SK-N-SH treated with all-trans-retinoic acid at 6 μM for 48 hours (cell line): ENCODE measurements at regions not wholly inside any gene's neighbourhood (a gene's known extent, or its start where the extent isn't known, plus 50 kb on each side); places are given as distances from the start of the nearest gene placed in this dataset.

ENCODE experiments used
- ATAC-seq: fragments of 200-7000 bp; cut with Tn5 transposase; 3 replicates; pipeline ENCODE4 v1.9.1; 2020; ENCODE audit warnings: mild to moderate bottlenecking, moderate library complexity
- BACH2 ChIP-seq: fragments of 250-450 bp; sonication (Bioruptor Pico); IDR thresholded peaks from 2 replicates; pipeline ENCODE4 v1.9.0; 2021; ENCODE audit warnings: mild to moderate bottlenecking, borderline replicate concordance
- CSDC2 ChIP-seq: fragments of 250-450 bp; sonication (Bioruptor Pico); IDR thresholded peaks from 2 replicates; pipeline ENCODE4 v1.5.0; 2020; ENCODE audit warnings: mild to moderate bottlenecking, moderate library complexity
- ESRRG ChIP-seq: fragments of 250-450 bp; sonication (Bioruptor Pico); IDR thresholded peaks from 2 replicates; pipeline ENCODE4 v1.6.1; 2021; ENCODE audit warnings: mild to moderate bottlenecking
- GLIS3 ChIP-seq: fragments of 250-450 bp; sonication (Bioruptor Pico); IDR thresholded peaks from 2 replicates; pipeline ENCODE4 v1.5.0; 2020; ENCODE audit warnings: mild to moderate bottlenecking, moderate library complexity
- OSR1 ChIP-seq: fragments of 250-450 bp; sonication (Bioruptor Pico); IDR thresholded peaks from 2 replicates; pipeline ENCODE4 v1.8.0; 2022; ENCODE audit warnings: moderate library complexity, mild to moderate bottlenecking, inconsistent platforms
- PATZ1 ChIP-seq: fragments of 250-450 bp; sonication (Bioruptor Pico); IDR thresholded peaks from 2 replicates; pipeline ENCODE4 v1.8.0; 2020; ENCODE audit warnings: mild to moderate bottlenecking, moderate library complexity, borderline replicate concordance
- RARB ChIP-seq: fragments of 250-450 bp; sonication (Bioruptor Pico); IDR thresholded peaks from 2 replicates; pipeline ENCODE4 v1.8.0; 2021; ENCODE audit warnings: mild to moderate bottlenecking, moderate library complexity
- TOX ChIP-seq: fragments of 250-450 bp; sonication (Bioruptor Pico); IDR thresholded peaks from 2 replicates; pipeline ENCODE4 v1.8.0; 2021; ENCODE audit warnings: mild to moderate bottlenecking, moderate library complexity, borderline replicate concordance
- ZC3H10 ChIP-seq: fragments of 250-450 bp; sonication (Bioruptor Pico); IDR thresholded peaks from 2 replicates; pipeline ENCODE4 v1.5.1; 2021; ENCODE audit warnings: mild to moderate bottlenecking, moderate library complexity
- ZFP3 ChIP-seq: fragments of 250-450 bp; sonication (Bioruptor Pico); IDR thresholded peaks from 2 replicates; pipeline ENCODE4 v1.5.0; 2020; ENCODE audit warnings: mild to moderate bottlenecking, moderate library complexity
- ZFP30 ChIP-seq: fragments of 450-650 bp; formaldehyde crosslinking; IDR thresholded peaks from 2 replicates; pipeline ENCODE4 v1.5.0; 2022; ENCODE audit warnings: mild to moderate bottlenecking, moderate library complexity
- ZNF565 ChIP-seq: fragments of 450-650 bp; formaldehyde crosslinking; conservative IDR thresholded peaks from 2 replicates; pipeline ENCODE4 v1.5.0; 2020; ENCODE audit warnings: low read depth, mild to moderate bottlenecking, moderate library complexity
- ZNF70 ChIP-seq: fragments of 450-650 bp; formaldehyde crosslinking; IDR thresholded peaks from 2 replicates; pipeline ENCODE4 v1.5.0; 2020; ENCODE audit warnings: mild to moderate bottlenecking, moderate library complexity
- ZNF8 ChIP-seq: fragments of 450-650 bp; formaldehyde crosslinking; IDR thresholded peaks from 2 replicates; pipeline ENCODE4 v1.5.0; 2020; ENCODE audit warnings: mild to moderate bottlenecking, moderate library complexity
- TF ChIP-seq, protein P1 (sequence below): fragments of 250-450 bp; sonication (Bioruptor Pico); IDR thresholded peaks from 2 replicates; pipeline ENCODE4 v1.5.1; 2020; ENCODE audit warnings: low read depth, mild to moderate bottlenecking, moderate library complexity
- TF ChIP-seq, protein P2 (sequence below): fragments of 250-450 bp; sonication (Bioruptor Pico); IDR thresholded peaks from 2 replicates; pipeline ENCODE4 v1.8.0; 2021; ENCODE audit warnings: low read depth, mild to moderate bottlenecking, moderate library complexity, borderline replicate concordance
- TF ChIP-seq, protein P3 (sequence below): fragments of 250-450 bp; sonication (Bioruptor Pico); IDR thresholded peaks from 2 replicates; pipeline ENCODE4 v1.5.1; 2021; ENCODE audit warnings: mild to moderate bottlenecking, moderate library complexity
- TF ChIP-seq, protein P4 (sequence below): fragments of 250-450 bp; sonication (Bioruptor Pico); IDR thresholded peaks from 2 replicates; pipeline ENCODE4 v1.5.0; 2020; ENCODE audit warnings: mild to moderate bottlenecking, moderate library complexity

DNA sequence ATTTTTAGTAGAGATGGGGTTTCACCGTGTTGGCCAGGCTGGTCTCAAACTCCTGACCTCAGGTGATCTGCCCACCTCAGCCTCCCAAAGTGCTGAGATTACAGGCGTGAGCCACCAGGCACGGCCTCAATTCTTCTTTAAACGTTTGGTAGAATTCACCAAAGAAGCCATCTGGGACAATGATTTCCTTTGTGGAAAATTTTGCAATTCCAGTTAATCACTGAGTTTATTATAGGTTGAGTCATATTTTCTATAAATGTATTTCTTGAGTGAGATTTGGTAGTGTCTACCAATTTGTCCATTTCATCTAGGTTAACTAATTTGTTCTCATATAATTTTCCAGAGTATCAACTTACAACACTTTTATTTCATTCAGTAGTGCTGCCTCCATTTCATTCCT lies 683.9 kb upstream of the TMEM132C start:
- TF ChIP-seq TOX (CRISPR knock-in tag) (no peak), PATZ1 (no peak), ZFP30 (CRISPR knock-in tag) (no peak)
- ATAC-seq = no peak

DNA sequence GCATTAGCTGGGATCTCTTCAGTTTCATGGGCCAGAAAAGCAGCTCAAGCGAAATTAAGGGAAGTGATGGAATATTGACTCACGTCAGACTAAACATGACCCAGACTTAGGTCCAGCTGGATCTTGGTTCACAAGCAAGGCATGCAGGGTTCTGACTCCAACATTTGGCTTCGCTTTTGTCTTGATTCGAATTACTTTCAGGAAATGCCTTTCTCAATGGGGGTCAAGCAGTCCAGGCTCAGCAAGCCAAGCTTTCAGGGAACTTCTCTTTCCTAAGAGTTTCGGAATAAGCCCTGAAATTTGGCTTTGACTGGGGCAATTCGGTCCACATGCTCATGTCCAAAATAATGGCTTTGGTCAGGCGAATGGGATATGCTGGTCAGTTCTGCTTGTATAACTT lies 678.7 kb upstream of the TMEM132C start:
- no peak for ATAC-seq
- TF ChIP-seq ZNF565 (CRISPR knock-in tag) = no peak
- TF ChIP-seq, protein P1, sequence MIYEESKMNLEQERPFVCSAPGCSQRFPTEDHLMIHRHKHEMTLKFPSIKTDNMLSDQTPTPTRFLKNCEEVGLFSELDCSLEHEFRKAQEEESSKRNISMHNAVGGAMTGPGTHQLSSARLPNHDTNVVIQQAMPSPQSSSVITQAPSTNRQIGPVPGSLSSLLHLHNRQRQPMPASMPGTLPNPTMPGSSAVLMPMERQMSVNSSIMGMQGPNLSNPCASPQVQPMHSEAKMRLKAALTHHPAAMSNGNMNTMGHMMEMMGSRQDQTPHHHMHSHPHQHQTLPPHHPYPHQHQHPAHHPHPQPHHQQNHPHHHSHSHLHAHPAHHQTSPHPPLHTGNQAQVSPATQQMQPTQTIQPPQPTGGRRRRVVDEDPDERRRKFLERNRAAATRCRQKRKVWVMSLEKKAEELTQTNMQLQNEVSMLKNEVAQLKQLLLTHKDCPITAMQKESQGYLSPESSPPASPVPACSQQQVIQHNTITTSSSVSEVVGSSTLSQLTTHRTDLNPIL (CRISPR knock-in tag) = no peak
- no peak for TF ChIP-seq OSR1 (CRISPR knock-in tag)
- TF ChIP-seq BACH2 (CRISPR knock-in tag) = no peak
- no peak for TF ChIP-seq ZFP30 (CRISPR knock-in tag)
- no peak for TF ChIP-seq PATZ1
- TF ChIP-seq ZNF70 (CRISPR knock-in tag) = no peak
- TF ChIP-seq ZFP3 (CRISPR knock-in tag) = no peak

- TF ChIP-seq ZNF8 (CRISPR knock-in tag) (no peak), BACH2 (CRISPR knock-in tag) (no peak), ZFP30 (CRISPR knock-in tag) (no peak), GLIS3 (CRISPR knock-in tag) (no peak), ESRRG (CRISPR knock-in tag) (no peak), RARB (CRISPR knock-in tag) (no peak), ZC3H10 (CRISPR knock-in tag) (no peak), CSDC2 (CRISPR knock-in tag) (no peak), ZNF565 (CRISPR knock-in tag) (no peak)
- TF ChIP-seq, protein P2, sequence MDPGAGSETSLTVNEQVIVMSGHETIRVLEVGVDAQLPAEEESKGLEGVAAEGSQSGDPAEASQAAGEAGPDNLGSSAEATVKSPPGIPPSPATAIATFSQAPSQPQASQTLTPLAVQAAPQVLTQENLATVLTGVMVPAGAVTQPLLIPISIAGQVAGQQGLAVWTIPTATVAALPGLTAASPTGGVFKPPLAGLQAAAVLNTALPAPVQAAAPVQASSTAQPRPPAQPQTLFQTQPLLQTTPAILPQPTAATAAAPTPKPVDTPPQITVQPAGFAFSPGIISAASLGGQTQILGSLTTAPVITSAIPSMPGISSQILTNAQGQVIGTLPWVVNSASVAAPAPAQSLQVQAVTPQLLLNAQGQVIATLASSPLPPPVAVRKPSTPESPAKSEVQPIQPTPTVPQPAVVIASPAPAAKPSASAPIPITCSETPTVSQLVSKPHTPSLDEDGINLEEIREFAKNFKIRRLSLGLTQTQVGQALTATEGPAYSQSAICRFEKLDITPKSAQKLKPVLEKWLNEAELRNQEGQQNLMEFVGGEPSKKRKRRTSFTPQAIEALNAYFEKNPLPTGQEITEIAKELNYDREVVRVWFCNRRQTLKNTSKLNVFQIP (CRISPR knock-in tag) = no peak
- TF ChIP-seq, protein P3, sequence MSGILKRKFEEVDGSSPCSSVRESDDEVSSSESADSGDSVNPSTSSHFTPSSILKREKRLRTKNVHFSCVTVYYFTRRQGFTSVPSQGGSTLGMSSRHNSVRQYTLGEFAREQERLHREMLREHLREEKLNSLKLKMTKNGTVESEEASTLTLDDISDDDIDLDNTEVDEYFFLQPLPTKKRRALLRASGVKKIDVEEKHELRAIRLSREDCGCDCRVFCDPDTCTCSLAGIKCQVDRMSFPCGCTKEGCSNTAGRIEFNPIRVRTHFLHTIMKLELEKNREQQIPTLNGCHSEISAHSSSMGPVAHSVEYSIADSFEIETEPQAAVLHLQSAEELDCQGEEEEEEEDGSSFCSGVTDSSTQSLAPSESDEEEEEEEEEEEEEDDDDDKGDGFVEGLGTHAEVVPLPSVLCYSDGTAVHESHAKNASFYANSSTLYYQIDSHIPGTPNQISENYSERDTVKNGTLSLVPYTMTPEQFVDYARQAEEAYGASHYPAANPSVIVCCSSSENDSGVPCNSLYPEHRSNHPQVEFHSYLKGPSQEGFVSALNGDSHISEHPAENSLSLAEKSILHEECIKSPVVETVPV (CRISPR knock-in tag) = no peak
- TF ChIP-seq, protein P4, sequence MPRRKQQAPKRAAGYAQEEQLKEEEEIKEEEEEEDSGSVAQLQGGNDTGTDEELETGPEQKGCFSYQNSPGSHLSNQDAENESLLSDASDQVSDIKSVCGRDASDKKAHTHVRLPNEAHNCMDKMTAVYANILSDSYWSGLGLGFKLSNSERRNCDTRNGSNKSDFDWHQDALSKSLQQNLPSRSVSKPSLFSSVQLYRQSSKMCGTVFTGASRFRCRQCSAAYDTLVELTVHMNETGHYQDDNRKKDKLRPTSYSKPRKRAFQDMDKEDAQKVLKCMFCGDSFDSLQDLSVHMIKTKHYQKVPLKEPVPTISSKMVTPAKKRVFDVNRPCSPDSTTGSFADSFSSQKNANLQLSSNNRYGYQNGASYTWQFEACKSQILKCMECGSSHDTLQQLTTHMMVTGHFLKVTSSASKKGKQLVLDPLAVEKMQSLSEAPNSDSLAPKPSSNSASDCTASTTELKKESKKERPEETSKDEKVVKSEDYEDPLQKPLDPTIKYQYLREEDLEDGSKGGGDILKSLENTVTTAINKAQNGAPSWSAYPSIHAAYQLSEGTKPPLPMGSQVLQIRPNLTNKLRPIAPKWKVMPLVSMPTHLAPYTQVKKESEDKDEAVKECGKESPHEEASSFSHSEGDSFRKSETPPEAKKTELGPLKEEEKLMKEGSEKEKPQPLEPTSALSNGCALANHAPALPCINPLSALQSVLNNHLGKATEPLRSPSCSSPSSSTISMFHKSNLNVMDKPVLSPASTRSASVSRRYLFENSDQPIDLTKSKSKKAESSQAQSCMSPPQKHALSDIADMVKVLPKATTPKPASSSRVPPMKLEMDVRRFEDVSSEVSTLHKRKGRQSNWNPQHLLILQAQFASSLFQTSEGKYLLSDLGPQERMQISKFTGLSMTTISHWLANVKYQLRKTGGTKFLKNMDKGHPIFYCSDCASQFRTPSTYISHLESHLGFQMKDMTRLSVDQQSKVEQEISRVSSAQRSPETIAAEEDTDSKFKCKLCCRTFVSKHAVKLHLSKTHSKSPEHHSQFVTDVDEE = no peak
- TF ChIP-seq, protein P1 (CRISPR knock-in tag) = no peak
- no peak for ATAC-seq
These were observed 677.4 kb upstream of the TMEM132C start for GRCh38 chr12:127589541-127589940.
